HFFc6 (cell line): ENCODE measurements at regions not wholly inside any gene's neighbourhood (a gene's known extent, or its start where the extent isn't known, plus 50 kb on each side); places are given as distances from the start of the nearest gene placed in this dataset.
"Not testable (repeated sequence)": the region's sequence is repeated elsewhere in the genome, so short reads cannot be mapped to it uniquely, and the experiment has no call there.

Source experiments
- DNase-seq: peaks from one replicate; pipeline ENCODE4 v3.0.0-alpha.2; 2018
- H3K27ac Mint-ChIP-seq: 2 replicates; pipeline ENCODE4 v1.8.0; 2020; ENCODE audit warnings: mild to moderate bottlenecking, mixed read lengths
- H3K27me3 Mint-ChIP-seq: 2 replicates; pipeline ENCODE4 v1.8.0; 2021; ENCODE audit warnings: mild to moderate bottlenecking, moderate library complexity, mixed read lengths; ENCODE audit not compliant: insufficient read depth
- H3K36me3 Mint-ChIP-seq: 2 replicates; pipeline ENCODE4 v1.8.0; 2021; ENCODE audit warnings: low read depth, mixed read lengths
- H3K4me1 Mint-ChIP-seq: 2 replicates; pipeline ENCODE4 v1.8.0; 2020; ENCODE audit warnings: low read depth, mixed read lengths
- H3K4me3 Mint-ChIP-seq: 2 replicates; pipeline ENCODE4 v1.8.0; 2020; ENCODE audit warnings: mild to moderate bottlenecking, moderate library complexity, mixed read lengths
- H3K9me3 Mint-ChIP-seq: 2 replicates; pipeline ENCODE4 v1.8.0; 2020; ENCODE audit warnings: mild to moderate bottlenecking, mixed read lengths
- CTCF ChIP-seq: fragments of 200-600 bp; sonication (generic); IDR thresholded peaks from 2 replicates; pipeline ENCODE4 v1.5.0; 2021; ENCODE audit warnings: antibody characterized with exemption, mild to moderate bottlenecking

- H3K27me3 Mint-ChIP-seq: no peaks in the 10 kb centered on the region
- H3K27ac Mint-ChIP-seq: no peak overlapping the region
- H3K36me3 Mint-ChIP-seq: peaks cover 5% of the 10 kb centered on the region; the same call in 1 of the 2 replicates
- no peak overlapping the region for H3K4me3 Mint-ChIP-seq
- H3K9me3 Mint-ChIP-seq: peaks cover 24% of the 10 kb centered on the region
- no peak for DNase-seq
- TF ChIP-seq CTCF: no peak
- no peaks in the 10 kb centered on the region for H3K4me1 Mint-ChIP-seq
Observed at GRCh38 chr18:1657876-1658275, 753.2 kb downstream of the ADCYAP1 start.

GRCh38 chr18:1658908-1659566 lies 754.4 kb downstream of the ADCYAP1 start:
- peaks cover 20% of the 10 kb centered on the region for H3K9me3 Mint-ChIP-seq
- H3K4me1 Mint-ChIP-seq: no peaks in the 10 kb centered on the region
- H3K27ac Mint-ChIP-seq: no peak overlapping the region
- no peak for TF ChIP-seq CTCF
- H3K36me3 Mint-ChIP-seq: peaks cover 5% of the 10 kb centered on the region; the same call in 1 of the 2 replicates
- DNase-seq: no peak
- no peak overlapping the region for H3K4me3 Mint-ChIP-seq
- no peaks in the 10 kb centered on the region for H3K27me3 Mint-ChIP-seq

GRCh38 chr18:1663879-1664705 lies 759.4 kb downstream of the ADCYAP1 start:
- peaks cover 2% of the 10 kb centered on the region; the same call in 1 of the 2 replicates for H3K36me3 Mint-ChIP-seq
- no peak overlapping the region for H3K27ac Mint-ChIP-seq
- no peaks in the 10 kb centered on the region for H3K27me3 Mint-ChIP-seq
- peak; percentile 71 for TF ChIP-seq CTCF
- no peaks in the 10 kb centered on the region for H3K4me1 Mint-ChIP-seq
- no peak overlapping the region for H3K4me3 Mint-ChIP-seq
- no peak for DNase-seq
- H3K9me3 Mint-ChIP-seq: peaks cover 21% of the 10 kb centered on the region

GRCh38 chr18:1665079-1665478 lies 760.4 kb downstream of the ADCYAP1 start:
- H3K27me3 Mint-ChIP-seq: no peaks in the 10 kb centered on the region
- H3K27ac Mint-ChIP-seq: no peak overlapping the region
- no peaks in the 10 kb centered on the region for H3K4me1 Mint-ChIP-seq
- no peak for DNase-seq
- no peak overlapping the region for H3K4me3 Mint-ChIP-seq
- H3K36me3 Mint-ChIP-seq: no peaks in the 10 kb centered on the region
- peaks cover 25% of the 10 kb centered on the region for H3K9me3 Mint-ChIP-seq
- no peak for TF ChIP-seq CTCF

- no peak overlapping the region for H3K27ac Mint-ChIP-seq
- H3K4me3 Mint-ChIP-seq: no peak overlapping the region
- no peak for TF ChIP-seq CTCF
- peaks cover 32% of the 10 kb centered on the region for H3K9me3 Mint-ChIP-seq
- no peaks in the 10 kb centered on the region for H3K36me3 Mint-ChIP-seq
- no peaks in the 10 kb centered on the region for H3K27me3 Mint-ChIP-seq
- no peak for DNase-seq
- H3K4me1 Mint-ChIP-seq: no peaks in the 10 kb centered on the region
Observed at GRCh38 chr18:1668279-1668678, 763.6 kb downstream of the ADCYAP1 start.

- not testable (repeated sequence) for H3K36me3 Mint-ChIP-seq, H3K4me1 Mint-ChIP-seq, DNase-seq, H3K4me3 Mint-ChIP-seq, H3K27ac Mint-ChIP-seq, H3K27me3 Mint-ChIP-seq
- H3K9me3 Mint-ChIP-seq: peaks cover 24% of the 10 kb centered on the region
Observed at GRCh38 chr18:1671710-1672109, 767.0 kb downstream of the ADCYAP1 start.
